ENCODE measurements at regions not wholly inside any gene's neighbourhood (a gene's known extent, or its start where the extent isn't known, plus 50 kb on each side); places are given as distances from the start of the nearest gene placed in this dataset.
"Not testable (repeated sequence)": the region's sequence is repeated elsewhere in the genome, so short reads cannot be mapped to it uniquely, and the experiment has no call there.

DNA sequence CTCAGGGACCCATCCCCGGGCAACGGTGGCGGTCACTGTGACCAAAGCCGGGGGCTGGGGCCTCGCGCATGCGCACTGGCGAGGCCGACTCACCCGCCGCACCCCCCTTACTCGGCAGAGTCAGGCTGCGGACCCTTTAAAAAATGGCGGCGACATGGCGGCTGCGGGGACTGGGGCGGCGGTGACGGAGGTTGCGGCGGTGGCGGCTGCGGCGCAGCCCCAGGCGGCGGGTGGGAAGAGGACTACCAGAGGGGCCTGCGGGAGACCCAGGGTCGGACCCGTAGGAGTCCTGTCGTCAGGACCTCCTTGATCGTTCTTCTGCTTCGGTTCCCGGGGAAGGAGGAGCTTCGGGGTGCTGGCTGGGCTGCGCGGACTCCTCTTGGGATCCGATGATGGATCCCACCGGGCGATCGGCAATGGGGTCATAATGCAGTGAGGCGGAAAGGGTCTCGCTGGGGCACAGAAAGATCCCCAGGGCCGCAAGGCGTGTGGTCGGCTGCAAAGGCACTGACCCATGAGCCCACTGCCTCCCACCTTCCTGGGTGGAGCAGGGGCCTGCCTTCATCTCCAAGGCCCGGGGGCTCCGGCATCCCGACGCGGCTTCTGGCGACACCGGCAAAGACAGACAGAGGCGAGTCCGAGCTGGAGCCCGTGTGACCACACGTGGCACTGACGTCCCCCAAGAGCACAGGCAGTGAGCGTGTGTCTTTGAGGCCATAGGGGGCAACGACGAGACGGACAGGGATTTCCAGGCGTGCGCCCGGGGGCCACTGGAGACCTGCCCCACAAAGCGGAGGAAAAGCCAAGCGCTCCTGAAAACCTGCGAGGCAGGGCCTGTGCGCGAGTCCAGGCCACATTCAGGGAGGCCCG, 1172.7 kb upstream of the PCDH10 start:
- TF ChIP-seq YY1 (IDR thresholded peaks at IDR 0.05); SP1 (IDR thresholded peaks at IDR 0.05); RAD21 (IDR thresholded peaks at IDR 0.05); TAF1 (conservative IDR thresholded peaks at IDR 0.05); EGR1 (IDR thresholded peaks at IDR 0.05; ENCODE audit: low read depth in 2 of 2); RXRA (IDR thresholded peaks at IDR 0.05); GABPA (IDR thresholded peaks at IDR 0.05 in 1 of 2, conservative IDR thresholded peaks at IDR 0.05 in 1 of 2): not testable (repeated sequence)
- TF ChIP-seq, protein P1, sequence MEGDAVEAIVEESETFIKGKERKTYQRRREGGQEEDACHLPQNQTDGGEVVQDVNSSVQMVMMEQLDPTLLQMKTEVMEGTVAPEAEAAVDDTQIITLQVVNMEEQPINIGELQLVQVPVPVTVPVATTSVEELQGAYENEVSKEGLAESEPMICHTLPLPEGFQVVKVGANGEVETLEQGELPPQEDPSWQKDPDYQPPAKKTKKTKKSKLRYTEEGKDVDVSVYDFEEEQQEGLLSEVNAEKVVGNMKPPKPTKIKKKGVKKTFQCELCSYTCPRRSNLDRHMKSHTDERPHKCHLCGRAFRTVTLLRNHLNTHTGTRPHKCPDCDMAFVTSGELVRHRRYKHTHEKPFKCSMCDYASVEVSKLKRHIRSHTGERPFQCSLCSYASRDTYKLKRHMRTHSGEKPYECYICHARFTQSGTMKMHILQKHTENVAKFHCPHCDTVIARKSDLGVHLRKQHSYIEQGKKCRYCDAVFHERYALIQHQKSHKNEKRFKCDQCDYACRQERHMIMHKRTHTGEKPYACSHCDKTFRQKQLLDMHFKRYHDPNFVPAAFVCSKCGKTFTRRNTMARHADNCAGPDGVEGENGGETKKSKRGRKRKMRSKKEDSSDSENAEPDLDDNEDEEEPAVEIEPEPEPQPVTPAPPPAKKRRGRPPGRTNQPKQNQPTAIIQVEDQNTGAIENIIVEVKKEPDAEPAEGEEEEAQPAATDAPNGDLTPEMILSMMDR (IDR thresholded peaks at IDR 0.05; ENCODE audit: low read depth, low read length, missing input control): not testable (repeated sequence)
- TF ChIP-seq, protein P2, sequence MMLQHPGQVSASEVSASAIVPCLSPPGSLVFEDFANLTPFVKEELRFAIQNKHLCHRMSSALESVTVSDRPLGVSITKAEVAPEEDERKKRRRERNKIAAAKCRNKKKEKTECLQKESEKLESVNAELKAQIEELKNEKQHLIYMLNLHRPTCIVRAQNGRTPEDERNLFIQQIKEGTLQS (IDR thresholded peaks at IDR 0.05): not testable (repeated sequence)
- TF ChIP-seq, protein P3, sequence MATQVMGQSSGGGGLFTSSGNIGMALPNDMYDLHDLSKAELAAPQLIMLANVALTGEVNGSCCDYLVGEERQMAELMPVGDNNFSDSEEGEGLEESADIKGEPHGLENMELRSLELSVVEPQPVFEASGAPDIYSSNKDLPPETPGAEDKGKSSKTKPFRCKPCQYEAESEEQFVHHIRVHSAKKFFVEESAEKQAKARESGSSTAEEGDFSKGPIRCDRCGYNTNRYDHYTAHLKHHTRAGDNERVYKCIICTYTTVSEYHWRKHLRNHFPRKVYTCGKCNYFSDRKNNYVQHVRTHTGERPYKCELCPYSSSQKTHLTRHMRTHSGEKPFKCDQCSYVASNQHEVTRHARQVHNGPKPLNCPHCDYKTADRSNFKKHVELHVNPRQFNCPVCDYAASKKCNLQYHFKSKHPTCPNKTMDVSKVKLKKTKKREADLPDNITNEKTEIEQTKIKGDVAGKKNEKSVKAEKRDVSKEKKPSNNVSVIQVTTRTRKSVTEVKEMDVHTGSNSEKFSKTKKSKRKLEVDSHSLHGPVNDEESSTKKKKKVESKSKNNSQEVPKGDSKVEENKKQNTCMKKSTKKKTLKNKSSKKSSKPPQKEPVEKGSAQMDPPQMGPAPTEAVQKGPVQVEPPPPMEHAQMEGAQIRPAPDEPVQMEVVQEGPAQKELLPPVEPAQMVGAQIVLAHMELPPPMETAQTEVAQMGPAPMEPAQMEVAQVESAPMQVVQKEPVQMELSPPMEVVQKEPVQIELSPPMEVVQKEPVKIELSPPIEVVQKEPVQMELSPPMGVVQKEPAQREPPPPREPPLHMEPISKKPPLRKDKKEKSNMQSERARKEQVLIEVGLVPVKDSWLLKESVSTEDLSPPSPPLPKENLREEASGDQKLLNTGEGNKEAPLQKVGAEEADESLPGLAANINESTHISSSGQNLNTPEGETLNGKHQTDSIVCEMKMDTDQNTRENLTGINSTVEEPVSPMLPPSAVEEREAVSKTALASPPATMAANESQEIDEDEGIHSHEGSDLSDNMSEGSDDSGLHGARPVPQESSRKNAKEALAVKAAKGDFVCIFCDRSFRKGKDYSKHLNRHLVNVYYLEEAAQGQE (IDR thresholded peaks at IDR 0.05): not testable (repeated sequence)
- TF ChIP-seq, protein P4, sequence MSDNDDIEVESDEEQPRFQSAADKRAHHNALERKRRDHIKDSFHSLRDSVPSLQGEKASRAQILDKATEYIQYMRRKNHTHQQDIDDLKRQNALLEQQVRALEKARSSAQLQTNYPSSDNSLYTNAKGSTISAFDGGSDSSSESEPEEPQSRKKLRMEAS (IDR thresholded peaks at IDR 0.05): not testable (repeated sequence)
- TF ChIP-seq, protein P5, sequence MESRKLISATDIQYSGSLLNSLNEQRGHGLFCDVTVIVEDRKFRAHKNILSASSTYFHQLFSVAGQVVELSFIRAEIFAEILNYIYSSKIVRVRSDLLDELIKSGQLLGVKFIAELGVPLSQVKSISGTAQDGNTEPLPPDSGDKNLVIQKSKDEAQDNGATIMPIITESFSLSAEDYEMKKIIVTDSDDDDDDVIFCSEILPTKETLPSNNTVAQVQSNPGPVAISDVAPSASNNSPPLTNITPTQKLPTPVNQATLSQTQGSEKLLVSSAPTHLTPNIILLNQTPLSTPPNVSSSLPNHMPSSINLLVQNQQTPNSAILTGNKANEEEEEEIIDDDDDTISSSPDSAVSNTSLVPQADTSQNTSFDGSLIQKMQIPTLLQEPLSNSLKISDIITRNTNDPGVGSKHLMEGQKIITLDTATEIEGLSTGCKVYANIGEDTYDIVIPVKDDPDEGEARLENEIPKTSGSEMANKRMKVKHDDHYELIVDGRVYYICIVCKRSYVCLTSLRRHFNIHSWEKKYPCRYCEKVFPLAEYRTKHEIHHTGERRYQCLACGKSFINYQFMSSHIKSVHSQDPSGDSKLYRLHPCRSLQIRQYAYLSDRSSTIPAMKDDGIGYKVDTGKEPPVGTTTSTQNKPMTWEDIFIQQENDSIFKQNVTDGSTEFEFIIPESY (IDR thresholded peaks at IDR 0.05): not testable (repeated sequence)

Data from liver (tissue), 3 donors.